Stomach (tissue), 8 donors: ENCODE measurements at regions not wholly inside any gene's neighbourhood (a gene's known extent, or its start where the extent isn't known, plus 50 kb on each side); places are given as distances from the start of the nearest gene placed in this dataset.

ENCODE experiments used
- DNase-seq, 2 donors: peaks; one replicate each; pipeline versions ENCODE4 v3.0.0 to v3.0.0-alpha.2; 2013 to 2019
- H3K27ac ChIP-seq, 5 donors: fragments of 200-600 bp in 4 of 5; sonication (generic) in 4 of 5; one replicate each; pipeline ENCODE4 v1.5.1; 2013 to 2019; ENCODE audit warnings: mild to moderate bottlenecking in 1 of 5, moderate library complexity in 1 of 5
- H3K27me3 ChIP-seq, 3 donors: fragments of 200-600 bp; sonication (generic); one replicate each; pipeline ENCODE4 v1.5.1; 2017 to 2019; ENCODE audit warnings: mixed run types in 1 of 3
- H3K36me3 ChIP-seq, 4 donors: fragments of 200-600 bp; sonication (generic); 1 replicate in 3 of 4; 2 replicates in 1 of 4; pipeline ENCODE4 v1.5.1; 2016 to 2019
- H3K4me1 ChIP-seq, 4 donors: fragments of 200-600 bp; sonication (generic); one replicate each; pipeline ENCODE4 v1.5.1; 2016 to 2019
- H3K4me3 ChIP-seq, 4 donors: fragments of 200-600 bp; sonication (generic) in 3 of 4; one replicate each; pipeline ENCODE4 v1.5.1; 2016 to 2019; ENCODE audit warnings: mild to moderate bottlenecking in 1 of 4
- H3K9me3 ChIP-seq, 4 donors: fragments of 200-600 bp; sonication (generic); one replicate each; pipeline ENCODE4 v1.5.1; 2016 to 2019
- CTCF ChIP-seq, 7 experiments: fragments of 450-650 bp in 4 of 7; fragments of 200-600 bp in 3 of 7; sonication (generic) in 3 of 7; IDR thresholded peaks; one replicate each; pipeline ENCODE4 v1.5.1; 2016 to 2019; ENCODE audit warnings: antibody characterized with exemption in 7 of 7, control low read depth in 2 of 7, mild to moderate bottlenecking in 1 of 7
- EP300 ChIP-seq: sonication (generic); formaldehyde crosslinking; IDR thresholded peaks from one replicate; pipeline ENCODE4 v1.6.1; 2017; ENCODE audit warnings: antibody characterized with exemption
- POLR2A ChIP-seq, 4 donors: fragments of 450-650 bp; IDR thresholded peaks; one replicate each; pipeline ENCODE4 v1.6.1; 2016; ENCODE audit warnings: antibody characterized with exemption in 4 of 4, control low read depth in 2 of 4, mild to moderate bottlenecking in 1 of 4, moderate library complexity in 1 of 4
- POLR2AphosphoS5 ChIP-seq, 3 donors: sonication (generic); formaldehyde crosslinking; IDR thresholded peaks; one replicate each; pipeline ENCODE4 v1.6.1; 2016; ENCODE audit warnings: antibody characterized with exemption in 3 of 3
- WGBS, 5 donors: extraction: QIAGEN DNeasy Blood & Tissue Kit in 3 of 5; methylation state at CpG; one replicate each; pipeline versions ENCODE4 v1.1.5 to v1.1.7; 2013 to 2018; 5-methylcytosine and 5-hydroxymethylcytosine counted together
- intact Hi-C: fragments of 100-400 bp; cut with DNase I; formaldehyde crosslinking; loops from one replicate; pipeline ENCODE4 v1.15.1; 2023; ENCODE audit warnings: low total_unique reads
- donor health status: healthy with polysubstance abuse.
- donor health status: Bipolar disorder and iron deficiency.
- donor health status: healthy.

GRCh38 chr13:44809190-44809589 lies 180.1 kb downstream of the NUFIP1 start:
- DNase-seq = peak in 1 of 2 donors; percentile 49

GRCh38 chr13:44808185-44808584 lies 181.1 kb downstream of the NUFIP1 start:
- Histone ChIP-seq H3K27ac (no peak overlapping the region), H3K9me3 (no peaks in the 10 kb centered on the region), H3K36me3 (no peaks in the 10 kb centered on the region), H3K4me1 (peaks cover 0 to 22% (median 0%) of the 10 kb centered on the region in 4 donors), H3K27me3 (no peaks in the 10 kb centered on the region), H3K4me3 (no peak overlapping the region)
- 53 to 100% (median 95%) methylated on average over 1 of the region's 1 CpG for WGBS, 5 donors
- intact Hi-C loops = no loop called here
- TF ChIP-seq POLR2AphosphoS5 (IDR thresholded peaks at IDR 0.05) = no peak
- no peak for DNase-seq

More at GRCh38 chr13:44809190-44809589, 180.1 kb downstream of the NUFIP1 start:
- H3K27me3 ChIP-seq = no peaks in the 10 kb centered on the region
- H3K4me1 ChIP-seq = peaks cover 0 to 22% (median 0%) of the 10 kb centered on the region in 4 donors
- H3K4me3 ChIP-seq = no peak overlapping the region
- H3K27ac ChIP-seq = no peak overlapping the region
- H3K9me3 ChIP-seq = no peaks in the 10 kb centered on the region
- intact Hi-C loops = no loop called here
- no peaks in the 10 kb centered on the region for H3K36me3 ChIP-seq
- TF ChIP-seq POLR2A (IDR thresholded peaks at IDR 0.05) (no peak), POLR2AphosphoS5 (IDR thresholded peaks at IDR 0.05) (no peak), EP300 (no peak)
- WGBS, 5 donors = 51 to 70% (median 60%) methylated on average over 9 of the region's 9 CpGs

- no peaks in the 10 kb centered on the region for H3K27me3 ChIP-seq
- H3K27ac ChIP-seq = no peak overlapping the region
- peaks cover 0 to 22% (median 0%) of the 10 kb centered on the region in 4 donors for H3K4me1 ChIP-seq
- TF ChIP-seq CTCF (IDR thresholded peaks at IDR 0.05) = no peak
- TF ChIP-seq EP300 = no peak
- TF ChIP-seq POLR2A (IDR thresholded peaks at IDR 0.05) = no peak
- no peak for TF ChIP-seq POLR2AphosphoS5 (IDR thresholded peaks at IDR 0.05)
- H3K9me3 ChIP-seq = no peaks in the 10 kb centered on the region
- WGBS, 5 donors = 94 to 96% (median 95%) methylated on average over 5 of the region's 5 CpGs
- H3K4me3 ChIP-seq = no peak overlapping the region
- no peaks in the 10 kb centered on the region for H3K36me3 ChIP-seq
- intact Hi-C loops = no loop called here
- no peak for DNase-seq
These were observed 181.7 kb downstream of the NUFIP1 start for GRCh38 chr13:44807449-44808034.

- intact Hi-C loops = no loop called here
- Histone ChIP-seq H3K27ac (no peak overlapping the region), H3K36me3 (no peaks in the 10 kb centered on the region), H3K27me3 (no peaks in the 10 kb centered on the region), H3K9me3 (no peaks in the 10 kb centered on the region), H3K4me3 (no peak overlapping the region), H3K4me1 (peaks cover 0 to 27% (median 2%) of the 10 kb centered on the region in 4 donors)
- no peak for DNase-seq
- WGBS, 5 donors = 87 to 94% (median 92%) methylated on average over 7 to 10 of the region's 10 CpGs
- no peak for TF ChIP-seq EP300
- TF ChIP-seq POLR2A (IDR thresholded peaks at IDR 0.05) = no peak
- TF ChIP-seq CTCF (IDR thresholded peaks at IDR 0.05) = no peak
- no peak for TF ChIP-seq POLR2AphosphoS5 (IDR thresholded peaks at IDR 0.05)
These were observed 182.4 kb downstream of the NUFIP1 start for GRCh38 chr13:44806826-44807225.

- Histone ChIP-seq H3K4me3 (no peak overlapping the region), H3K36me3 (no peaks in the 10 kb centered on the region), H3K27me3 (no peaks in the 10 kb centered on the region), H3K9me3 (no peaks in the 10 kb centered on the region), H3K4me1 (peaks cover 0 to 22% (median 3%) of the 10 kb centered on the region in 4 donors), H3K27ac (no peak overlapping the region)
- intact Hi-C loops = no loop called here
- TF ChIP-seq CTCF (IDR thresholded peaks at IDR 0.05) (no peak), POLR2AphosphoS5 (IDR thresholded peaks at IDR 0.05) (no peak), EP300 (no peak), POLR2A (IDR thresholded peaks at IDR 0.05) (no peak)
- no peak for DNase-seq
- 90 to 95% (median 92%) methylated on average over 5 of the region's 5 CpGs for WGBS, 5 donors
These were observed 183.7 kb downstream of the NUFIP1 start for GRCh38 chr13:44805585-44805984.
